Keratinocyte (primary cell): ENCODE measurements at regions not wholly inside any gene's neighbourhood (a gene's known extent, or its start where the extent isn't known, plus 50 kb on each side); places are given as distances from the start of the nearest gene placed in this dataset.

ENCODE experiments used
- DNase-seq: peaks from one replicate; pipeline ENCODE4 v3.0.0-alpha.2; 2011; ENCODE audit warnings: low read depth, missing footprints, low spot score
- FAIRE-seq: peaks from 2 replicates; lab custom pipeline; 2011; peaks lifted over from hg19 to GRCh38; lab: Jason Lieb, UNC
- H2AFZ ChIP-seq: 2 replicates; pipeline ENCODE4 v1.6.0; 2012; ENCODE audit warnings: low read length, control low read depth, inconsistent platforms; ENCODE audit not compliant: control insufficient read depth
- H3K27ac ChIP-seq: 2 replicates; pipeline ENCODE4 v1.5.1; 2011; ENCODE audit warnings: low read length; ENCODE audit not compliant: control insufficient read depth, insufficient read depth
- H3K27me3 ChIP-seq: 3 replicates; pipeline ENCODE4 v1.6.0; 2011; ENCODE audit warnings: low read length; ENCODE audit not compliant: control insufficient read depth, insufficient read depth; ENCODE audit errors: extremely low read depth
- H3K36me3 ChIP-seq, 2 experiments: 2 replicates in 1 of 2; 3 replicates in 1 of 2; pipeline ENCODE4 v1.5.1; 2011; ENCODE audit warnings: low read length in 2 of 2, mild to moderate bottlenecking in 1 of 2; ENCODE audit not compliant: control insufficient read depth in 2 of 2, insufficient read depth in 2 of 2; ENCODE audit errors: extremely low read depth in 1 of 2
- H3K4me1 ChIP-seq: 3 replicates; pipeline ENCODE4 v1.5.1; 2011; ENCODE audit warnings: low read length; ENCODE audit not compliant: control insufficient read depth, insufficient read depth; ENCODE audit errors: extremely low read depth
- H3K4me2 ChIP-seq: 3 replicates; pipeline ENCODE4 v1.6.0; 2011; ENCODE audit warnings: low read depth, low read length; ENCODE audit not compliant: control insufficient read depth, insufficient read depth; ENCODE audit errors: extremely low read depth
- H3K4me3 ChIP-seq, 3 experiments: fragments of 200-600 bp in 1 of 3; sonication (generic) in 1 of 3; 2 replicates in 2 of 3; 3 replicates in 1 of 3; pipeline ENCODE4 v1.5.1; 2011 to 2016; ENCODE audit warnings: low read length in 3 of 3, mild to moderate bottlenecking in 3 of 3, control low read depth in 2 of 3, inconsistent platforms in 1 of 3, low read depth in 1 of 3, mixed read lengths in 1 of 3, mixed run types in 1 of 3, moderate library complexity in 1 of 3; ENCODE audit not compliant: control insufficient read depth in 2 of 3, insufficient read depth in 2 of 3; ENCODE audit errors: extremely low read depth in 1 of 3
- H3K79me2 ChIP-seq: 2 replicates; pipeline ENCODE4 v1.6.0; 2012; ENCODE audit warnings: low read length; ENCODE audit not compliant: control insufficient read depth, insufficient read depth
- H3K9ac ChIP-seq: 3 replicates; pipeline ENCODE4 v1.6.0; 2011; ENCODE audit warnings: low read length; ENCODE audit not compliant: control insufficient read depth, insufficient read depth; ENCODE audit errors: extremely low read depth
- H3K9me1 ChIP-seq: 3 replicates; pipeline ENCODE4 v1.6.0; 2011; ENCODE audit warnings: low read length; ENCODE audit not compliant: control insufficient read depth, insufficient read depth; ENCODE audit errors: extremely low read depth
- H3K9me3 ChIP-seq: 2 replicates; pipeline ENCODE4 v1.5.1; 2012; ENCODE audit warnings: low read depth, low read length; ENCODE audit not compliant: control insufficient read depth
- H4K20me1 ChIP-seq: 3 replicates; pipeline ENCODE4 v1.6.0; 2011; ENCODE audit warnings: low read length; ENCODE audit not compliant: control insufficient read depth, insufficient read depth; ENCODE audit errors: extremely low read depth
- EZH2 ChIP-seq: IDR thresholded peaks from one replicate; pipeline ENCODE4 v1.6.1; 2012; ENCODE audit warnings: inconsistent platforms, mild to moderate bottlenecking, low read length, moderate library complexity
- dilution Hi-C: fragments of 300-500 bp; cut with MboI; formaldehyde crosslinking; loops from one replicate; pipeline ENCODE4 v1.7.0; 2020; ENCODE audit warnings: low sequenced_read_pairs; ENCODE audit not compliant: extremely low pct_ligation_motif_present
- TF ChIP-seq, protein P1 (sequence below), 3 experiments: IDR thresholded peaks in 1 of 3; conservative IDR thresholded peaks in 1 of 3; optimal IDR thresholded peaks in 1 of 3; 2 replicates in 2 of 3; 3 replicates in 1 of 3; pipeline versions ENCODE3 to v1.5.1; 2011; ENCODE audit warnings: low read length in 3 of 3, mild to moderate bottlenecking in 3 of 3, moderate library complexity in 2 of 3, control low read depth in 1 of 3, inconsistent platforms in 1 of 3; ENCODE audit not compliant: insufficient read depth in 2 of 3; ENCODE audit errors: extremely low read depth in 1 of 3

DNA sequence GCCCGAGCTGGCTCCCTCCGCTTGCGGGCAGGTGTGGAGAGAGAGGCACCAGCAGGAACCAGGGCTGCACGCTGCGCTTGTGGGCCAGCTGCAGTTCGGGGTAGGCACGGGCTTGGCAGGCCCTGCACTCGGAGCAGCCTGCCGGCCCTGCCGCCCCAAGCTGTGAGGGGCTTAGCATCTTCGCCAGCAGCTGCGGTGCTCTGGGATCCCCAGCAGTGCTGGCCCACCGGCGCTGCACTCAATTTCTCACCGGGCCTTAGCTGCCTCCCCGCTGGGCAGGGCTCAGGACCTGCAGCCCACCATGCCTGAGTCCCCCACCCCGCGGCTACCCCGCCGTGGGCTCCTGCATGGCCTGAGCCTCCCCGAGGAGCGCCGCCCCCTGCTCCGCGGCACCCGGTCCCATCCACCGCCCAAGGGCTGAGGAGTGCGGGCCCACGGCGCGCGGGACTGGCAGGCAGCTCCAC is 434.4 kb upstream of the RGPD4 start:
- Histone ChIP-seq H3K4me1 (no peaks in the 10 kb centered on the region), H3K4me3 (no peak overlapping the region), H3K36me3 (no peaks in the 10 kb centered on the region), H3K9me3 (no peaks in the 10 kb centered on the region), H2AFZ (no peak overlapping the region), H3K27me3 (no peaks in the 10 kb centered on the region), H3K9me1 (no peaks in the 10 kb centered on the region), H3K4me2 (no peak overlapping the region), H3K9ac (no peak overlapping the region), H3K79me2 (no peaks in the 10 kb centered on the region), H3K27ac (no peak overlapping the region), H4K20me1 (no peaks in the 10 kb centered on the region)
- DNase-seq (no peak), FAIRE-seq (no peak)
- dilution Hi-C loops = no loop called here
- TF ChIP-seq, protein P1, sequence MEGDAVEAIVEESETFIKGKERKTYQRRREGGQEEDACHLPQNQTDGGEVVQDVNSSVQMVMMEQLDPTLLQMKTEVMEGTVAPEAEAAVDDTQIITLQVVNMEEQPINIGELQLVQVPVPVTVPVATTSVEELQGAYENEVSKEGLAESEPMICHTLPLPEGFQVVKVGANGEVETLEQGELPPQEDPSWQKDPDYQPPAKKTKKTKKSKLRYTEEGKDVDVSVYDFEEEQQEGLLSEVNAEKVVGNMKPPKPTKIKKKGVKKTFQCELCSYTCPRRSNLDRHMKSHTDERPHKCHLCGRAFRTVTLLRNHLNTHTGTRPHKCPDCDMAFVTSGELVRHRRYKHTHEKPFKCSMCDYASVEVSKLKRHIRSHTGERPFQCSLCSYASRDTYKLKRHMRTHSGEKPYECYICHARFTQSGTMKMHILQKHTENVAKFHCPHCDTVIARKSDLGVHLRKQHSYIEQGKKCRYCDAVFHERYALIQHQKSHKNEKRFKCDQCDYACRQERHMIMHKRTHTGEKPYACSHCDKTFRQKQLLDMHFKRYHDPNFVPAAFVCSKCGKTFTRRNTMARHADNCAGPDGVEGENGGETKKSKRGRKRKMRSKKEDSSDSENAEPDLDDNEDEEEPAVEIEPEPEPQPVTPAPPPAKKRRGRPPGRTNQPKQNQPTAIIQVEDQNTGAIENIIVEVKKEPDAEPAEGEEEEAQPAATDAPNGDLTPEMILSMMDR (optimal IDR thresholded peaks at IDR 0.05 in 1 of 3, IDR thresholded peaks at IDR 0.05 in 1 of 3, conservative IDR thresholded peaks at IDR 0.05 in 1 of 3; ENCODE audit: extremely low read depth in 1 of 3, insufficient read depth in 2 of 3, low read length in 3 of 3) = no peak

DNA sequence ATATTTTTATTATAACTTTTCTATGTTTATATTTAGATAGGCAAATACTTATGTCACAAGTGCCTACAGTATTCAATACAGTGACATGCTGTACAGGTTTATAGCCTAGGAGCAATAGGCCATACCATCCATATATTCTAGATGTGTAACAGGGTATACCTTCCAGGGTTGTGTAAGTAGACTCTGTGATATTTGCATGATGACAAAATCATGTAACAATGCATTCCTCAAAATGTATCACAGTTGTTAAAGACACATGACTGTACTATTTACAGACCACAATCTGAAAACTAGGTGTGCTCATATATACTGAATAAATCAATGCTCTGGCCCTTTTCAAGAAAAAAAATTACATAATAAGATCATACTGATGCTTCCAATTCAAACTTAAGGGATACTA is 433.2 kb upstream of the RGPD4 start:
- H3K4me3 ChIP-seq = no peak overlapping the region
- H3K9ac ChIP-seq = no peak overlapping the region
- H3K9me1 ChIP-seq = no peaks in the 10 kb centered on the region
- TF ChIP-seq, protein P1 (optimal IDR thresholded peaks at IDR 0.05 in 1 of 3, IDR thresholded peaks at IDR 0.05 in 1 of 3, conservative IDR thresholded peaks at IDR 0.05 in 1 of 3; ENCODE audit: extremely low read depth in 1 of 3, insufficient read depth in 2 of 3, low read length in 3 of 3) = no peak
- TF ChIP-seq EZH2 = no peak
- H2AFZ ChIP-seq = no peak overlapping the region
- no peaks in the 10 kb centered on the region for H3K4me1 ChIP-seq
- H3K27me3 ChIP-seq = no peaks in the 10 kb centered on the region
- no peaks in the 10 kb centered on the region for H3K9me3 ChIP-seq
- no peaks in the 10 kb centered on the region for H4K20me1 ChIP-seq
- H3K27ac ChIP-seq = no peak overlapping the region
- no peak for FAIRE-seq
- H3K79me2 ChIP-seq = no peaks in the 10 kb centered on the region
- no peaks in the 10 kb centered on the region for H3K36me3 ChIP-seq
- dilution Hi-C loops = no loop called here
- H3K4me2 ChIP-seq = no peak overlapping the region
- peak; percentile 11 for DNase-seq
